Osteocyte (in vitro differentiated cells): ENCODE measurements at regions not wholly inside any gene's neighbourhood (a gene's known extent, or its start where the extent isn't known, plus 50 kb on each side); places are given as distances from the start of the nearest gene placed in this dataset.

ENCODE experiments used
- DNase-seq: peaks from one replicate; pipeline ENCODE4 v3.0.0; 2021; ENCODE audit warnings: mixed read lengths; ENCODE audit not compliant: unreplicated experiment; ENCODE audit errors: extremely low spot score
- H3K27ac Mint-ChIP-seq: one replicate; pipeline ENCODE4 v1.8.0; 2021; ENCODE audit warnings: mild to moderate bottlenecking, mixed read lengths; ENCODE audit not compliant: unreplicated experiment
- H3K27me3 Mint-ChIP-seq: one replicate; pipeline ENCODE4 v1.8.0; 2021; ENCODE audit warnings: mixed read lengths; ENCODE audit not compliant: unreplicated experiment
- H3K36me3 Mint-ChIP-seq: one replicate; pipeline ENCODE4 v1.8.0; 2021; ENCODE audit warnings: mixed read lengths; ENCODE audit not compliant: unreplicated experiment
- H3K4me1 Mint-ChIP-seq: one replicate; pipeline ENCODE4 v1.8.0; 2021; ENCODE audit warnings: mixed read lengths; ENCODE audit not compliant: unreplicated experiment
- H3K4me3 Mint-ChIP-seq: one replicate; pipeline ENCODE4 v1.8.0; 2021; ENCODE audit warnings: mild to moderate bottlenecking, moderate library complexity, mixed read lengths; ENCODE audit not compliant: unreplicated experiment
- H3K9me3 Mint-ChIP-seq: one replicate; pipeline ENCODE4 v1.8.0; 2021; ENCODE audit warnings: mixed read lengths; ENCODE audit not compliant: unreplicated experiment
- TF ChIP-seq, protein P1 (sequence below): fragments of 200-600 bp; sonication (generic); IDR thresholded peaks from 2 replicates; pipeline ENCODE4 v1.5.0; 2021; ENCODE audit warnings: antibody characterized with exemption, mild to moderate bottlenecking, moderate library complexity

DNA sequence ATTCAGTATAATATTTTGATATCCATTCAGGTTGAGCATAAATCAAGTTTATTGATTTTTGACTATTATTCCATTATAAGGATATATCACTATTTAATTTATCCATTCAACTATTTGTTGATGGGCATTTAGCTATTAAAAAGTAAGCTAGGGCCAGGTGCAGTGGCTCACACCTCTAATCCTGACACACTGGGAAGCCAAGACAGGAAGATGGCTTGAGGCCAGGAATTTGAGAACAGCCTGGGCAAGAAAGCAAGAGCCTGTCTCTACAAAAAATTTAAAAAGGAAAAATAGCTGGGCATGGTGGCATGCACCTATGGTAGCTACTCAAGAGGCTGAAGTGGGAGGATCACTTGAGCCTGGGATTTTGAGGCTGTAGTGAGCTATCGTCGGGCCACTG is 183.5 kb downstream of the HNMT start:
- TF ChIP-seq, protein P1, sequence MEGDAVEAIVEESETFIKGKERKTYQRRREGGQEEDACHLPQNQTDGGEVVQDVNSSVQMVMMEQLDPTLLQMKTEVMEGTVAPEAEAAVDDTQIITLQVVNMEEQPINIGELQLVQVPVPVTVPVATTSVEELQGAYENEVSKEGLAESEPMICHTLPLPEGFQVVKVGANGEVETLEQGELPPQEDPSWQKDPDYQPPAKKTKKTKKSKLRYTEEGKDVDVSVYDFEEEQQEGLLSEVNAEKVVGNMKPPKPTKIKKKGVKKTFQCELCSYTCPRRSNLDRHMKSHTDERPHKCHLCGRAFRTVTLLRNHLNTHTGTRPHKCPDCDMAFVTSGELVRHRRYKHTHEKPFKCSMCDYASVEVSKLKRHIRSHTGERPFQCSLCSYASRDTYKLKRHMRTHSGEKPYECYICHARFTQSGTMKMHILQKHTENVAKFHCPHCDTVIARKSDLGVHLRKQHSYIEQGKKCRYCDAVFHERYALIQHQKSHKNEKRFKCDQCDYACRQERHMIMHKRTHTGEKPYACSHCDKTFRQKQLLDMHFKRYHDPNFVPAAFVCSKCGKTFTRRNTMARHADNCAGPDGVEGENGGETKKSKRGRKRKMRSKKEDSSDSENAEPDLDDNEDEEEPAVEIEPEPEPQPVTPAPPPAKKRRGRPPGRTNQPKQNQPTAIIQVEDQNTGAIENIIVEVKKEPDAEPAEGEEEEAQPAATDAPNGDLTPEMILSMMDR: no peak
- no peak for DNase-seq
- Mint-ChIP-seq H3K4me1 (no peaks in the 10 kb centered on the region), H3K9me3 (no peaks in the 10 kb centered on the region), H3K36me3 (no peaks in the 10 kb centered on the region), H3K4me3 (no peak overlapping the region), H3K27me3 (peaks cover 8% of the 10 kb centered on the region), H3K27ac (no peak overlapping the region)

DNA sequence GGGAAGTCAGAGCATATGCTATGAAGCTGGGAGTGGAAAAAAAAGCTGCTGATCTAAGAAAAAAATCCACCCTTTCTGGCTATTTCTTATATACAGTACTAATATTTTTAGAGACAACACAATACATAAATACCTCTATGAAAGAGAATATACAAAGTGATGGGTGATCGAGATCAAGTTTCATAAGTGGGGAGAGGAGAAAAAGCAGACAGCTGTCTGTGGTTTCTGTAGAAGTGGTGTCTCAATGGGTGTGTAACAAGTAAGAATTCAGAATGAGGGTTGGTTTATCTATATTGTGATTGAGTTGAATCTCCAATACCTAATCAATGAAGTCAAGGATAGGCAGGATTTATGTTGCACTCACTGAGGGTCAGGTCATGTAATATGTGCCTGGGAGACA is 191.0 kb downstream of the HNMT start:
- Mint-ChIP-seq H3K4me1 (no peaks in the 10 kb centered on the region), H3K4me3 (no peak overlapping the region), H3K27me3 (peaks cover 18% of the 10 kb centered on the region), H3K36me3 (no peaks in the 10 kb centered on the region), H3K9me3 (no peaks in the 10 kb centered on the region), H3K27ac (no peak overlapping the region)
- TF ChIP-seq, protein P1: no peak
- no peak for DNase-seq

DNA sequence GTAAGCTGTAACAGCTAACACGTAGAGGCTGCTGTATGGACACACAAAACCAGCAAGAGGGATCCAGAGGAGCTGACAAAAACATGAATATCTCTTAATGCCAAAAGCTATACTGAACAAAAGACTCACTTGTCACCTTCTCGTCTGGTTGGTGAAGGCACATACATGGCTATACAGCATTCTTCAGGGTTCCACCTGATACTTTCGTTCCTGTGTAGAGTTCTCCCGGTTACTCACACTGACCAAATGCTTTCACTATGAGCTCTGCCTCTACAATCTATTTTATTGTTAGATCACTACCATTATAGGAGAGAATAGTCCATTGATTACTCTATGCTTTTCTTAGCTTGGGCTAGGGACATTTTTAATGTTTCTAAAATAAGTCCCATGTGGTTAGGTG is 193.1 kb downstream of the HNMT start:
- H3K4me3 Mint-ChIP-seq: no peak overlapping the region
- H3K27ac Mint-ChIP-seq: no peak overlapping the region
- H3K36me3 Mint-ChIP-seq: no peaks in the 10 kb centered on the region
- H3K27me3 Mint-ChIP-seq: peaks cover 18% of the 10 kb centered on the region
- DNase-seq: no peak
- H3K9me3 Mint-ChIP-seq: no peaks in the 10 kb centered on the region
- no peaks in the 10 kb centered on the region for H3K4me1 Mint-ChIP-seq
- TF ChIP-seq, protein P1: no peak

DNA sequence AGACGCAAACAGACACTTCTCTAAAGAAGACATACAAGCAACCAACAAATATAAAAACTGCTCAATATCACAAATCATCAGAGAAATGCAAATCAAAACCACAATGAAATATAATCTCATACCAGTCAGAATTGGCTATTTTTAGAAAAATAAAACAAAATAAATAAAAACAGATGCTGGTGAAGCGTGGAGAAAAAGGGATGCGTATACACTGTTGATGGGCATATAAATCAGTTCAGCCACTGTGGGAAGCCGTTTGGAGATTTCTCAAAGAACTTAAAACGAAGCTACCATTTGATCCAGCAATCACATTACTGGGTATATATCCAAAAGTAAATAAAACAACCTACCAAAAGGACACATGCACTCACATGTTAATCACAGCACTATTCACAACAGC is 206.2 kb downstream of the HNMT start:
- Mint-ChIP-seq H3K27ac (no peak overlapping the region), H3K27me3 (peaks cover 18% of the 10 kb centered on the region), H3K4me3 (no peak overlapping the region), H3K36me3 (no peaks in the 10 kb centered on the region), H3K9me3 (peaks cover 32% of the 10 kb centered on the region), H3K4me1 (no peaks in the 10 kb centered on the region)
- TF ChIP-seq, protein P1: no peak
- DNase-seq: no peak

DNA sequence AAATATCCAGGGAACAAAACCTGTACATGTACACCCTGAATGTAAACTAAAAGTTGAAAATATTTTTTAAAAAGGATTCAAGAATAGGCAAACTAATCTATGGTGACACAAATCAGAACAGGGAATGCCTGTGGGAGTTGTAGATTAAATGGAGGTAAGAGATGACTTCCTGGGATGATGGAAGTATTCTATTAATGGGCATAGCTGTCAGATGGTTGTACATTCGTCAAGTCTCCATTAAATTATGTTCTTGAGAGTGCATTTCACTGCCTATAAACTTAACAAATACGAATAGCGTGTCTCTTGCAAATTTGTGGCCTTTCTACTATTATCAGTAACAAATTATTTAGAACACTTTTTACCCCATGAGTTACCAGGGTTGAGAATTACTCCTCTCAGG is 207.0 kb downstream of the HNMT start:
- Mint-ChIP-seq H3K4me1 (no peaks in the 10 kb centered on the region), H3K27ac (no peak overlapping the region), H3K9me3 (peaks cover 24% of the 10 kb centered on the region), H3K4me3 (no peak overlapping the region), H3K27me3 (peaks cover 19% of the 10 kb centered on the region), H3K36me3 (no peaks in the 10 kb centered on the region)
- DNase-seq: no peak
- TF ChIP-seq, protein P1: no peak
